HCT116 (cell line): ENCODE measurements at regions not wholly inside any gene's neighbourhood (a gene's known extent, or its start where the extent isn't known, plus 50 kb on each side); places are given as distances from the start of the nearest gene placed in this dataset.

Source experiments
- ATAC-seq: fragments of 200-7000 bp; cut with Tn5 transposase; 2 replicates; pipeline ENCODE4 v1.9.1; 2020; ENCODE audit warnings: mild to moderate bottlenecking, moderate library complexity
- BruUV-seq: library from RNA; stranded (reverse); fragments of 400-500 nt; replicated peaks from 2 replicates; lab custom pipeline; 2021; lab: Mats Ljungman, UMichigan
- CTCF ChIA-PET: fragments of 300-600 bp; sonication (Branson Sonifier 250); formaldehyde crosslinking; loops from one replicate; lab custom pipeline; 2021; ENCODE audit warnings: antibody characterized with exemption; lab: Charles Lee
- POLR2A ChIA-PET: fragments of 300-600, 350-600 bp; sonication (Branson Sonifier 250); formaldehyde crosslinking; loops from one replicate; lab custom pipeline; 2021; ENCODE audit warnings: antibody characterized with exemption; lab: Charles Lee
- RAD21 ChIA-PET, 2 experiments: fragments of 300-600 bp; sonication (Branson Sonifier 250); formaldehyde crosslinking; loops; one replicate each; lab custom pipeline; 2023; ENCODE audit warnings: low total read pairs in 2 of 2; ENCODE audit not compliant: uncharacterized antibody in 2 of 2, unreplicated experiment in 2 of 2, low non-redundant PET in 1 of 2; lab: Charles Lee
- DNase-seq: peaks from one replicate; pipeline ENCODE4 v3.0.0-alpha.2; 2010; ENCODE audit warnings: low read depth, low spot score
- H2AFZ ChIP-seq: fragments of 200-600 bp; shearing (Covaris generic), sonication (generic); 2 replicates; pipeline ENCODE4 v1.6.1; 2017; ENCODE audit warnings: low read depth, mixed run types, mixed read lengths, antibody characterized with exemption, low read length; ENCODE audit not compliant: poor library complexity, severe bottlenecking
- H3K27ac ChIP-seq: 2 replicates; pipeline ENCODE4 v1.5.1; 2012; ENCODE audit warnings: low read depth, low read length
- H3K27me3 ChIP-seq: fragments of 200-600 bp; sonication (generic); 2 replicates; pipeline ENCODE4 v1.6.1; 2016; ENCODE audit warnings: mixed run types, low read length, mixed read lengths; ENCODE audit not compliant: insufficient read depth
- H3K36me3 ChIP-seq, 2 experiments: fragments of 200-500 bp in 1 of 2; fragments of 200-600 bp in 1 of 2; sonication (Bioruptor generic) in 1 of 2; sonication (generic) in 1 of 2; 2 replicates each; pipeline versions ENCODE4 v1.5.1 to v1.6.1; 2014 to 2016; ENCODE audit warnings: low read length in 2 of 2, inconsistent platforms in 1 of 2, mixed read lengths in 1 of 2, mixed run types in 1 of 2; ENCODE audit not compliant: insufficient read depth in 2 of 2, control insufficient read depth in 1 of 2
- H3K4me1 ChIP-seq, 2 experiments: fragments of 200-600 bp in 1 of 2; sonication (generic) in 1 of 2; 2 replicates each; pipeline versions ENCODE4 v1.5.1 to v1.6.1; 2012 to 2017; ENCODE audit warnings: low read length in 2 of 2, inconsistent platforms in 1 of 2, mild to moderate bottlenecking in 1 of 2, mixed read lengths in 1 of 2, mixed run types in 1 of 2, moderate library complexity in 1 of 2; ENCODE audit not compliant: insufficient read depth in 2 of 2, control insufficient read depth in 1 of 2
- H3K4me2 ChIP-seq: fragments of 200-600 bp; sonication (generic); 2 replicates; pipeline ENCODE4 v1.6.1; 2017; ENCODE audit warnings: mixed run types, low read length, mixed read lengths
- H3K4me3 ChIP-seq, 2 experiments: fragments of 200-600 bp in 1 of 2; sonication (generic) in 1 of 2; replicated peaks in 1 of 2; 2 replicates each; pipeline ENCODE4 v1.5.1; 2011 to 2016; ENCODE audit warnings: low read length in 2 of 2, control low read depth in 1 of 2, low read depth in 1 of 2, mild to moderate bottlenecking in 1 of 2, mixed read lengths in 1 of 2, mixed run types in 1 of 2
- H3K79me2 ChIP-seq: fragments of 200-600 bp; sonication (generic); 2 replicates; pipeline ENCODE4 v1.6.1; 2017; ENCODE audit warnings: mild to moderate bottlenecking, mixed run types, low read length, moderate library complexity, mixed read lengths; ENCODE audit not compliant: insufficient read depth
- H3K9ac ChIP-seq: fragments of 200-600 bp; sonication (generic); 2 replicates; pipeline ENCODE4 v1.6.1; 2016; ENCODE audit warnings: low read length, mixed read lengths
- H3K9me2 ChIP-seq: fragments of 200-600 bp; sonication (generic), shearing (Covaris generic); 2 replicates; pipeline ENCODE4 v1.6.1; 2017; ENCODE audit warnings: mixed run types, mild to moderate bottlenecking, moderate library complexity; ENCODE audit not compliant: insufficient read depth
- H3K9me3 ChIP-seq, 2 experiments: fragments of 200-500 bp in 1 of 2; fragments of 200-600 bp in 1 of 2; sonication (Bioruptor generic) in 1 of 2; sonication (generic) in 1 of 2; 2 replicates each; pipeline ENCODE4 v1.6.1; 2014 to 2017; ENCODE audit warnings: low read length in 2 of 2, mixed read lengths in 2 of 2, inconsistent platforms in 1 of 2, low read depth in 1 of 2, mild to moderate bottlenecking in 1 of 2, mixed run types in 1 of 2, moderate library complexity in 1 of 2; ENCODE audit not compliant: control insufficient read depth in 1 of 2, insufficient read depth in 1 of 2
- H4K20me1 ChIP-seq: fragments of 200-600 bp; sonication (generic), shearing (Covaris generic); 2 replicates; pipeline ENCODE4 v1.6.1; 2017; ENCODE audit warnings: mixed run types, mild to moderate bottlenecking, moderate library complexity; ENCODE audit not compliant: insufficient read depth
- REST ChIP-seq: IDR thresholded peaks from 2 replicates; pipeline ENCODE4 v1.6.1; 2012; ENCODE audit warnings: low read depth
- SIN3A ChIP-seq: IDR thresholded peaks from 2 replicates; pipeline ENCODE4 v1.6.1; 2012; ENCODE audit warnings: low read depth
- TCF7L2 ChIP-seq: IDR thresholded peaks from 2 replicates; pipeline ENCODE4 v1.7.0; 2011; ENCODE audit warnings: borderline replicate concordance, inconsistent platforms; ENCODE audit not compliant: insufficient read depth, insufficient read length; ENCODE audit errors: extremely low read depth
- intact Hi-C: fragments of 100-400 bp; cut with micrococcal nuclease; formaldehyde crosslinking; loops from 2 replicates; pipeline ENCODE4 v1.10.0; 2022

GRCh38 chr17:26774291-26775218 lies 519.4 kb upstream of the WSB1 start:
- H3K27ac ChIP-seq = no peak overlapping the region
- TF ChIP-seq REST (no peak), TCF7L2 (no peak), SIN3A (no peak)
- H2AFZ ChIP-seq = no peak overlapping the region
- H3K4me2 ChIP-seq = no peak overlapping the region
- no peaks in the 10 kb centered on the region; a peak in 1 of 4 replicates for H3K9me3 ChIP-seq
- H3K9ac ChIP-seq = no peak overlapping the region
- H3K4me1 ChIP-seq = no peaks in the 10 kb centered on the region
- no peaks in the 10 kb centered on the region for H3K27me3 ChIP-seq
- intact Hi-C loops = no loop called here
- H3K36me3 ChIP-seq = no peaks in the 10 kb centered on the region
- ChIA-PET RAD21 (no interaction called here), POLR2A (no interaction called here), CTCF (no interaction called here)
- ATAC-seq (no peak), DNase-seq (no peak)
- H4K20me1 ChIP-seq = no peaks in the 10 kb centered on the region
- no peaks in the 10 kb centered on the region for H3K9me2 ChIP-seq
- no TSS peak for BruUV-seq
- H3K79me2 ChIP-seq = no peaks in the 10 kb centered on the region
- H3K4me3 ChIP-seq = no peak overlapping the region
